Coronary artery (tissue), 2 donors: ENCODE measurements at regions not wholly inside any gene's neighbourhood (a gene's known extent, or its start where the extent isn't known, plus 50 kb on each side); places are given as distances from the start of the nearest gene placed in this dataset.
"Not testable (repeated sequence)": the region's sequence is repeated elsewhere in the genome, so short reads cannot be mapped to it uniquely, and the experiment has no call there.

ENCODE experiments used
- DNase-seq: peaks from one replicate; pipeline ENCODE4 v3.0.0-alpha.2; 2017; ENCODE audit warnings: low spot score
- H3K27ac ChIP-seq, 2 donors: fragments of 200-600 bp; sonication (generic); one replicate each; pipeline ENCODE4 v1.5.1; 2016 to 2019
- H3K4me3 ChIP-seq: fragments of 200-600 bp; sonication (generic); 2 replicates; pipeline ENCODE4 v1.5.1; 2016; ENCODE audit warnings: mild to moderate bottlenecking, moderate library complexity
- CTCF ChIP-seq: fragments of 200-600 bp; sonication (generic); IDR thresholded peaks from one replicate; pipeline ENCODE4 v1.5.1; 2019; ENCODE audit warnings: antibody characterized with exemption

GRCh38 chrX:465418-466215 is 78.9 kb upstream of the PPP2R3B start:
- no peak for TF ChIP-seq CTCF
- Histone ChIP-seq H3K4me3 (no peak overlapping the region), H3K27ac (no peak overlapping the region)
- DNase-seq: no peak

- not testable (repeated sequence) for DNase-seq
Measured at GRCh38 chrX:466836-467235, 80.1 kb upstream of the PPP2R3B start.

GRCh38 chrX:467686-468085 is 81.0 kb upstream of the PPP2R3B start:
- not testable (repeated sequence) for DNase-seq, H3K27ac ChIP-seq, H3K4me3 ChIP-seq

More at GRCh38 chrX:466836-467235, 80.1 kb upstream of the PPP2R3B start:
- H3K27ac ChIP-seq, H3K4me3 ChIP-seq: not testable (repeated sequence)

GRCh38 chrX:468979-469378 is 82.3 kb upstream of the PPP2R3B start:
- no peak for TF ChIP-seq CTCF
- Histone ChIP-seq H3K4me3 (no peak overlapping the region), H3K27ac (no peak overlapping the region)
- DNase-seq: no peak

- Histone ChIP-seq H3K27ac (no peak overlapping the region), H3K4me3 (no peak overlapping the region)
- no peak for TF ChIP-seq CTCF
- no peak for DNase-seq
Measured at GRCh38 chrX:470686-471085, 84.0 kb upstream of the PPP2R3B start.

- Histone ChIP-seq H3K27ac (no peak overlapping the region), H3K4me3 (no peak overlapping the region)
- no peak for DNase-seq
- no peak for TF ChIP-seq CTCF
Measured at GRCh38 chrX:471281-471680, 84.6 kb upstream of the PPP2R3B start.

GRCh38 chrX:472275-472674 is 85.6 kb upstream of the PPP2R3B start:
- not testable (repeated sequence) for H3K4me3 ChIP-seq, H3K27ac ChIP-seq, DNase-seq

GRCh38 chrX:475926-476723 is 89.4 kb upstream of the PPP2R3B start:
- Histone ChIP-seq H3K27ac (no peak overlapping the region), H3K4me3 (no peak overlapping the region)
- DNase-seq: no peak
- TF ChIP-seq CTCF: no peak
